SU-DHL-6 (cell line): ENCODE measurements at regions not wholly inside any gene's neighbourhood (a gene's known extent, or its start where the extent isn't known, plus 50 kb on each side); places are given as distances from the start of the nearest gene placed in this dataset.
"Not testable (repeated sequence)": the region's sequence is repeated elsewhere in the genome, so short reads cannot be mapped to it uniquely, and the experiment has no call there.

Source experiments
- H2AFZ ChIP-seq: fragments of 200-600 bp; sonication (generic); 2 replicates; pipeline ENCODE4 v1.6.1; 2014; ENCODE audit warnings: low read depth, mild to moderate bottlenecking, moderate library complexity, mixed read lengths, antibody characterized with exemption, low read length; ENCODE audit not compliant: severe bottlenecking
- H3F3A ChIP-seq: fragments of 200-600 bp; shearing (Covaris generic); 2 replicates; pipeline ENCODE4 v1.6.0; 2016; ENCODE audit warnings: antibody characterized with exemption, mild to moderate bottlenecking; ENCODE audit not compliant: insufficient read depth
- H3K27ac ChIP-seq: fragments of 200-600 bp; sonication (generic); 2 replicates; pipeline ENCODE4 v1.5.1; 2016; ENCODE audit warnings: low read depth, mild to moderate bottlenecking, low read length, moderate library complexity, mixed read lengths
- H3K27me3 ChIP-seq: fragments of 200-600 bp; sonication (generic), shearing (Covaris generic); 2 replicates; pipeline ENCODE4 v1.6.0; 2014; ENCODE audit warnings: mild to moderate bottlenecking, low read length
- H3K36me3 ChIP-seq: fragments of 200-600 bp; sonication (generic); 2 replicates; pipeline ENCODE4 v1.6.1; 2014; ENCODE audit warnings: mild to moderate bottlenecking, low read length, mixed read lengths
- H3K4me2 ChIP-seq: fragments of 300-600, 200-600 bp; shearing (Covaris generic), sonication (generic); 2 replicates; pipeline ENCODE4 v1.6.0; 2014; ENCODE audit warnings: low read length, low read depth, mild to moderate bottlenecking; ENCODE audit not compliant: poor library complexity, severe bottlenecking
- H3K4me3 ChIP-seq: fragments of 200-600 bp; sonication (generic); 2 replicates; pipeline ENCODE4 v1.5.1; 2014; ENCODE audit warnings: antibody characterized with exemption, low read length, mild to moderate bottlenecking, mixed read lengths; ENCODE audit not compliant: insufficient read depth, poor library complexity, severe bottlenecking
- H3K79me2 ChIP-seq: fragments of 200-600 bp; sonication (generic); 2 replicates; pipeline ENCODE4 v1.6.1; 2014; ENCODE audit warnings: mild to moderate bottlenecking, low read length, moderate library complexity; ENCODE audit not compliant: insufficient read depth
- H3K9ac ChIP-seq: fragments of 200-600 bp; sonication (generic); 2 replicates; pipeline ENCODE4 v1.7.0; 2014; ENCODE audit warnings: mild to moderate bottlenecking, low read length
- H3K9me2 ChIP-seq: fragments of 200-600 bp; sonication (generic); replicated peaks from 2 replicates; pipeline ENCODE4 v1.6.1; 2014; ENCODE audit warnings: low read length; ENCODE audit not compliant: insufficient read depth
- H3K9me3 ChIP-seq: fragments of 200-600 bp; sonication (generic); 2 replicates; pipeline ENCODE4 v1.6.1; 2014; ENCODE audit warnings: low read length, mixed read lengths; ENCODE audit not compliant: insufficient read depth
- H4K20me1 ChIP-seq: fragments of 200-600 bp; sonication (generic); 2 replicates; pipeline ENCODE4 v1.6.1; 2014; ENCODE audit warnings: low read depth, mild to moderate bottlenecking, antibody characterized with exemption, low read length, moderate library complexity, mixed read lengths
- CTCF ChIP-seq: fragments of 200-600 bp; sonication (generic); IDR thresholded peaks from one replicate; pipeline ENCODE4 v1.5.1; 2017; ENCODE audit warnings: antibody characterized with exemption, mild to moderate bottlenecking, low read length, moderate library complexity; ENCODE audit not compliant: insufficient read depth, poor library complexity, severe bottlenecking
- EZH2phosphoT487 ChIP-seq: fragments of 200-600 bp; sonication (generic), shearing (Covaris generic); conservative IDR thresholded peaks from 2 replicates; pipeline ENCODE4 v1.6.1; 2018; ENCODE audit warnings: mild to moderate bottlenecking, antibody characterized with exemption, low read length, moderate library complexity, mixed read lengths

GRCh38 chr3:31197941-31198340 lies 303.5 kb upstream of the GADL1 start:
- no peaks in the 10 kb centered on the region for H3K9me3 ChIP-seq
- no peaks in the 10 kb centered on the region for H3K9me2 ChIP-seq
- H3K4me3 ChIP-seq = no peak overlapping the region
- no peaks in the 10 kb centered on the region for H3F3A ChIP-seq
- H3K79me2 ChIP-seq = no peaks in the 10 kb centered on the region
- no peak overlapping the region for H2AFZ ChIP-seq
- H3K27ac ChIP-seq = no peak overlapping the region
- H3K27me3 ChIP-seq = no peaks in the 10 kb centered on the region
- H3K36me3 ChIP-seq = no peaks in the 10 kb centered on the region
- H3K4me2 ChIP-seq = no peak overlapping the region
- TF ChIP-seq CTCF = no peak
- TF ChIP-seq EZH2phosphoT487 = no peak
- H3K9ac ChIP-seq = no peak overlapping the region
- no peaks in the 10 kb centered on the region for H4K20me1 ChIP-seq

- no peaks in the 10 kb centered on the region for H3K36me3 ChIP-seq
These were observed 304.4 kb upstream of the GADL1 start for GRCh38 chr3:31198890-31199289.

GRCh38 chr3:31203960-31204795 lies 309.7 kb upstream of the GADL1 start:
- Histone ChIP-seq H3K9ac (no peak overlapping the region), H3K27me3 (no peaks in the 10 kb centered on the region), H3F3A (no peaks in the 10 kb centered on the region), H3K9me2 (no peaks in the 10 kb centered on the region), H3K27ac (no peak overlapping the region), H3K4me2 (no peak overlapping the region), H3K9me3 (no peaks in the 10 kb centered on the region), H3K4me3 (no peak overlapping the region), H3K36me3 (no peaks in the 10 kb centered on the region), H4K20me1 (no peaks in the 10 kb centered on the region), H3K79me2 (no peaks in the 10 kb centered on the region), H2AFZ (no peak overlapping the region)
- no peak for TF ChIP-seq EZH2phosphoT487
- TF ChIP-seq CTCF = no peak

More at GRCh38 chr3:31198890-31199289, 304.4 kb upstream of the GADL1 start:
- no peak overlapping the region for H3K9ac ChIP-seq
- H3K27me3 ChIP-seq = no peaks in the 10 kb centered on the region
- H3F3A ChIP-seq = no peaks in the 10 kb centered on the region
- no peak overlapping the region for H3K4me2 ChIP-seq
- H3K9me2 ChIP-seq = no peaks in the 10 kb centered on the region
- no peak overlapping the region for H3K27ac ChIP-seq
- TF ChIP-seq CTCF = no peak
- TF ChIP-seq EZH2phosphoT487 = no peak
- H2AFZ ChIP-seq = no peak overlapping the region
- H3K79me2 ChIP-seq = no peaks in the 10 kb centered on the region
- no peaks in the 10 kb centered on the region for H4K20me1 ChIP-seq
- H3K4me3 ChIP-seq = no peak overlapping the region
- H3K9me3 ChIP-seq = no peaks in the 10 kb centered on the region

GRCh38 chr3:31204796-31205056 lies 310.3 kb upstream of the GADL1 start:
- not testable (repeated sequence) for H3K27ac ChIP-seq, H4K20me1 ChIP-seq, H3F3A ChIP-seq, H3K36me3 ChIP-seq, H3K27me3 ChIP-seq, H3K9ac ChIP-seq, H2AFZ ChIP-seq, H3K9me2 ChIP-seq, H3K4me2 ChIP-seq, H3K79me2 ChIP-seq, H3K9me3 ChIP-seq, H3K4me3 ChIP-seq
